ENCODE measurements at regions not wholly inside any gene's neighbourhood (a gene's known extent, or its start where the extent isn't known, plus 50 kb on each side); places are given as distances from the start of the nearest gene placed in this dataset.

DNA sequence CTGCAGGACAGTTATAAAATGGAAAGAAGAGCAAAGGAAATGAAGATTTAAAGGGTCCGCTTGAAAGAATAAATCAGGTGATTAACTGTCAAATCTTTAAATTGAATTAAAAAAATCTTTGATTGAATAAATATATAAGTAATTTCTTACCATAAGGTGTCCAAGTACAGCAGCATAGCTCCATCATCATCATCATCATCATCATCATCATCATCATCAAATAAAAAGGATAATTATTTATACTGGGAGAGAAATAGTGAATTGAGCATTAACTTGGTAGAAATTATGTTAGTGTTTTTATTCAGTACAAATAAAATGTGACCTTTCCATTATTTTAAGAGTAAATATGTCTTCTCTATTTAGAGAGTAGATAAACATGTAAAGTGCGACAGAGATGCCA lies 745.6 kb upstream of the MARCKS start:
- Histone ChIP-seq H3K9me3 (peaks cover 12% of the 10 kb centered on the region; the same call in 1 of the 2 replicates), H3K4me1 (ENCODE audit: control insufficient read depth in 1 of 2, insufficient read depth in 2 of 2, low read depth in 1 of 2, low read length in 1 of 2) (no peaks in the 10 kb centered on the region; a peak in 1 of 4 replicates), H3K79me2 (ENCODE audit: insufficient read depth) (no peaks in the 10 kb centered on the region), H2AFZ (ENCODE audit: low read depth) (no peak overlapping the region), H3K27me3 (ENCODE audit: insufficient read depth) (no peaks in the 10 kb centered on the region), H3K27ac (ENCODE audit: low read depth in 2 of 2, low read length in 1 of 2) (no peak overlapping the region), H3F3A (replicated peaks; ENCODE audit: insufficient read depth) (no peaks in the 10 kb centered on the region), H3K9me2 (no peaks in the 10 kb centered on the region), H3K36me3 (replicated peaks in 1 of 2; ENCODE audit: control insufficient read depth in 1 of 2, insufficient read depth in 2 of 2, low read length in 1 of 2) (no peaks in the 10 kb centered on the region), H3K9ac (no peak overlapping the region), H4K20me1 (ENCODE audit: insufficient read depth) (no peaks in the 10 kb centered on the region), H3K4me3 (ENCODE audit: low read depth in 2 of 2, low read length in 1 of 2) (no peak overlapping the region), H3K4me2 (no peak overlapping the region)
- TF ChIP-seq FOXJ3 (CRISPR knock-in tag; IDR thresholded peaks at IDR 0.05) = no peak
- TF ChIP-seq MXI1 (IDR thresholded peaks at IDR 0.05; ENCODE audit: low read depth, low read length) = no peak
- TF ChIP-seq RXRA (IDR thresholded peaks at IDR 0.05; ENCODE audit: borderline replicate concordance, low read depth) = no peak
- TF ChIP-seq SIN3A (IDR thresholded peaks at IDR 0.05; ENCODE audit: borderline replicate concordance, low read depth, low read length) = no peak
- no peak for TF ChIP-seq NFIC (IDR thresholded peaks at IDR 0.05; ENCODE audit: borderline replicate concordance)
- TF ChIP-seq YY1 (IDR thresholded peaks at IDR 0.05; ENCODE audit: low read depth) = no peak
- no peak for TF ChIP-seq CHD2 (IDR thresholded peaks at IDR 0.05; ENCODE audit: low read length, partially characterized antibody)
- TF ChIP-seq RFX5 (IDR thresholded peaks at IDR 0.05; ENCODE audit: low read length) = no peak
- TF ChIP-seq MEF2A (IDR thresholded peaks at IDR 0.05; ENCODE audit: borderline replicate concordance, low read depth) = no peak
- no peak for TF ChIP-seq RCOR1 (IDR thresholded peaks at IDR 0.05; ENCODE audit: low read length)
- no peak for TF ChIP-seq TAF1 (IDR thresholded peaks at IDR 0.05; ENCODE audit: borderline replicate concordance, low read depth, low read length)
- TF ChIP-seq, protein P1, sequence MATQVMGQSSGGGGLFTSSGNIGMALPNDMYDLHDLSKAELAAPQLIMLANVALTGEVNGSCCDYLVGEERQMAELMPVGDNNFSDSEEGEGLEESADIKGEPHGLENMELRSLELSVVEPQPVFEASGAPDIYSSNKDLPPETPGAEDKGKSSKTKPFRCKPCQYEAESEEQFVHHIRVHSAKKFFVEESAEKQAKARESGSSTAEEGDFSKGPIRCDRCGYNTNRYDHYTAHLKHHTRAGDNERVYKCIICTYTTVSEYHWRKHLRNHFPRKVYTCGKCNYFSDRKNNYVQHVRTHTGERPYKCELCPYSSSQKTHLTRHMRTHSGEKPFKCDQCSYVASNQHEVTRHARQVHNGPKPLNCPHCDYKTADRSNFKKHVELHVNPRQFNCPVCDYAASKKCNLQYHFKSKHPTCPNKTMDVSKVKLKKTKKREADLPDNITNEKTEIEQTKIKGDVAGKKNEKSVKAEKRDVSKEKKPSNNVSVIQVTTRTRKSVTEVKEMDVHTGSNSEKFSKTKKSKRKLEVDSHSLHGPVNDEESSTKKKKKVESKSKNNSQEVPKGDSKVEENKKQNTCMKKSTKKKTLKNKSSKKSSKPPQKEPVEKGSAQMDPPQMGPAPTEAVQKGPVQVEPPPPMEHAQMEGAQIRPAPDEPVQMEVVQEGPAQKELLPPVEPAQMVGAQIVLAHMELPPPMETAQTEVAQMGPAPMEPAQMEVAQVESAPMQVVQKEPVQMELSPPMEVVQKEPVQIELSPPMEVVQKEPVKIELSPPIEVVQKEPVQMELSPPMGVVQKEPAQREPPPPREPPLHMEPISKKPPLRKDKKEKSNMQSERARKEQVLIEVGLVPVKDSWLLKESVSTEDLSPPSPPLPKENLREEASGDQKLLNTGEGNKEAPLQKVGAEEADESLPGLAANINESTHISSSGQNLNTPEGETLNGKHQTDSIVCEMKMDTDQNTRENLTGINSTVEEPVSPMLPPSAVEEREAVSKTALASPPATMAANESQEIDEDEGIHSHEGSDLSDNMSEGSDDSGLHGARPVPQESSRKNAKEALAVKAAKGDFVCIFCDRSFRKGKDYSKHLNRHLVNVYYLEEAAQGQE (IDR thresholded peaks at IDR 0.05; ENCODE audit: low read depth, low read length) = no peak
- TF ChIP-seq FOSL2 (IDR thresholded peaks at IDR 0.05; ENCODE audit: borderline replicate concordance, low read depth) = no peak
- TF ChIP-seq TEAD4 (IDR thresholded peaks at IDR 0.05; ENCODE audit: borderline replicate concordance, insufficient read depth) = no peak
- no peak for TF ChIP-seq GABPA (IDR thresholded peaks at IDR 0.05; ENCODE audit: low read depth)
- no peak for DNase-seq
- CTCF ChIA-PET = no interaction called here
- WGBS (ENCODE audit: low lambda C conversion rate) = 97% methylated on average over 2 of the region's 2 CpGs
- POLR2A ChIA-PET = no interaction called here

DNA sequence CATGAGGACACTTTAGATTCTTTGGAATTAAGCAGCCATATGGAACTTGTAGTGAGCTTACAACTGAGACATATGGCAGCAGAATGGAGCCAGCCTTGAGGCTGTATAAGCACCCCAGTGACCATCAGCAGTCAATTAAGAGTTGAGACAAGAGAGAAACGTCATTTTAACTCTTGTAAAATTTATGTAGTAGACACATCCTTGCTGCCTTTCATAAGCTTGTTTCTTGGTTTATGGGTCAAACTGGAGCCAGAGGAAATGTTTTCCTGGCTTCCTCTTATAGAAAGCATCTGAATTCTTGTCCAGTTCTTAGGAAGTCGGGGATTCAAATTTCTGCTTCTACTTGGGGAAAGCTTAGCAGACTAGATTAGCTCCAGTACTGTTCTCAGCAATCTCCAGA lies 745.1 kb upstream of the MARCKS start:
- H4K20me1 ChIP-seq (ENCODE audit: insufficient read depth) = no peaks in the 10 kb centered on the region
- no peak overlapping the region for H2AFZ ChIP-seq (ENCODE audit: low read depth)
- peaks cover 17% of the 10 kb centered on the region for H3K9me3 ChIP-seq
- no peaks in the 10 kb centered on the region for H3K79me2 ChIP-seq (ENCODE audit: insufficient read depth)
- TF ChIP-seq, protein P2, sequence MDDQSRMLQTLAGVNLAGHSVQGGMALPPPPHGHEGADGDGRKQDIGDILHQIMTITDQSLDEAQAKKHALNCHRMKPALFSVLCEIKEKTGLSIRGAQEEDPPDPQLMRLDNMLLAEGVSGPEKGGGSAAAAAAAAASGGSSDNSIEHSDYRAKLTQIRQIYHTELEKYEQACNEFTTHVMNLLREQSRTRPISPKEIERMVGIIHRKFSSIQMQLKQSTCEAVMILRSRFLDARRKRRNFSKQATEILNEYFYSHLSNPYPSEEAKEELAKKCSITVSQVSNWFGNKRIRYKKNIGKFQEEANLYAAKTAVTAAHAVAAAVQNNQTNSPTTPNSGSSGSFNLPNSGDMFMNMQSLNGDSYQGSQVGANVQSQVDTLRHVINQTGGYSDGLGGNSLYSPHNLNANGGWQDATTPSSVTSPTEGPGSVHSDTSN (IDR thresholded peaks at IDR 0.05) = no peak
- TF ChIP-seq FOXM1 (IDR thresholded peaks at IDR 0.05; ENCODE audit: low read depth) = no peak
- TF ChIP-seq TAF1 (IDR thresholded peaks at IDR 0.05; ENCODE audit: borderline replicate concordance, low read depth, low read length) = no peak
- no peak for TF ChIP-seq SIN3A (IDR thresholded peaks at IDR 0.05; ENCODE audit: borderline replicate concordance, low read depth, low read length)
- TF ChIP-seq TEAD4 (IDR thresholded peaks at IDR 0.05; ENCODE audit: borderline replicate concordance, insufficient read depth) = no peak
- TF ChIP-seq NRF1 (IDR thresholded peaks at IDR 0.05; ENCODE audit: low read depth, low read length) = no peak
- no peak for TF ChIP-seq ELF1 (IDR thresholded peaks at IDR 0.05)
- no peaks in the 10 kb centered on the region for H3F3A ChIP-seq (replicated peaks; ENCODE audit: insufficient read depth)
- 32% methylated on average over 2 of the region's 2 CpGs for WGBS (ENCODE audit: low lambda C conversion rate)
- H3K27ac ChIP-seq (ENCODE audit: low read depth in 2 of 2, low read length in 1 of 2) = no peak overlapping the region
- no peaks in the 10 kb centered on the region for H3K27me3 ChIP-seq (ENCODE audit: insufficient read depth)
- no peak for DNase-seq
- ChIA-PET CTCF (no interaction called here), POLR2A (no interaction called here)
- no peak overlapping the region for H3K4me2 ChIP-seq
- H3K9me2 ChIP-seq = no peaks in the 10 kb centered on the region
- H3K36me3 ChIP-seq (replicated peaks in 1 of 2; ENCODE audit: control insufficient read depth in 1 of 2, insufficient read depth in 2 of 2, low read length in 1 of 2) = no peaks in the 10 kb centered on the region
- no peak overlapping the region for H3K4me3 ChIP-seq (ENCODE audit: low read depth in 2 of 2, low read length in 1 of 2)
- H3K4me1 ChIP-seq (ENCODE audit: control insufficient read depth in 1 of 2, insufficient read depth in 2 of 2, low read depth in 1 of 2, low read length in 1 of 2) = no peaks in the 10 kb centered on the region; a peak in 1 of 4 replicates
- H3K9ac ChIP-seq = no peak overlapping the region

Data from SK-N-SH (cell line).